ENCODE measurements at regions not wholly inside any gene's neighbourhood (a gene's known extent, or its start where the extent isn't known, plus 50 kb on each side); places are given as distances from the start of the nearest gene placed in this dataset.

- no peak for DNase-seq
These were observed 376.4 kb upstream of the KAZN start for GRCh38 chr1:14222086-14222485.

- no peak for DNase-seq
These were observed 369.8 kb upstream of the KAZN start for GRCh38 chr1:14228677-14229076.

- DNase-seq, result no peak
These were observed 365.0 kb upstream of the KAZN start for GRCh38 chr1:14233510-14233909.

GRCh38 chr1:14236097-14236496 is 362.4 kb upstream of the KAZN start:
- DNase-seq, result no peak

GRCh38 chr1:14238472-14239307 is 359.8 kb upstream of the KAZN start:
- no peak for DNase-seq

GRCh38 chr1:14240265-14240664 is 358.2 kb upstream of the KAZN start:
- no peak for DNase-seq

GRCh38 chr1:14242123-14242522 is 356.4 kb upstream of the KAZN start:
- DNase-seq, result no peak

GRCh38 chr1:14242870-14243269 is 355.6 kb upstream of the KAZN start:
- DNase-seq, result no peak

GRCh38 chr1:14245954-14246353 is 352.5 kb upstream of the KAZN start:
- no peak for DNase-seq

GRCh38 chr1:14246471-14246870 is 352.0 kb upstream of the KAZN start:
- DNase-seq, result no peak

GRCh38 chr1:14247666-14248065 is 350.8 kb upstream of the KAZN start:
- DNase-seq, result no peak

- DNase-seq, result no peak
These were observed 346.6 kb upstream of the KAZN start for GRCh38 chr1:14251871-14252270.

- no peak for DNase-seq
These were observed 344.8 kb upstream of the KAZN start for GRCh38 chr1:14253676-14254075.

- DNase-seq, result peak; percentile 45
These were observed 344.2 kb upstream of the KAZN start for GRCh38 chr1:14254251-14254650.

GRCh38 chr1:14255233-14255632 is 343.3 kb upstream of the KAZN start:
- no peak for DNase-seq

GRCh38 chr1:14255711-14256110 is 342.8 kb upstream of the KAZN start:
- DNase-seq, result no peak

GRCh38 chr1:14259191-14259757 is 339.2 kb upstream of the KAZN start:
- DNase-seq, result peak; percentile 90

GRCh38 chr1:14260480-14260879 is 338.0 kb upstream of the KAZN start:
- no peak for DNase-seq

GRCh38 chr1:14261395-14261794 is 337.1 kb upstream of the KAZN start:
- no peak for DNase-seq

GRCh38 chr1:14262637-14263036 is 335.8 kb upstream of the KAZN start:
- no peak for DNase-seq

- no peak for DNase-seq
These were observed 335.3 kb upstream of the KAZN start for GRCh38 chr1:14263225-14263624.

- no peak for DNase-seq
These were observed 334.8 kb upstream of the KAZN start for GRCh38 chr1:14263671-14264070.

GRCh38 chr1:14265495-14265894 is 333.0 kb upstream of the KAZN start:
- no peak for DNase-seq

GRCh38 chr1:14267991-14268390 is 330.5 kb upstream of the KAZN start:
- DNase-seq, result no peak

- no peak for DNase-seq
These were observed 327.7 kb upstream of the KAZN start for GRCh38 chr1:14270821-14271220.

Measured in left hindlimb (tissue), 1 donor.